22Rv1 (cell line): ENCODE measurements at regions not wholly inside any gene's neighbourhood (a gene's known extent, or its start where the extent isn't known, plus 50 kb on each side); places are given as distances from the start of the nearest gene placed in this dataset.

ENCODE experiments used
- CTCF ChIP-seq: fragments of 450-650 bp; IDR thresholded peaks from 2 replicates; pipeline ENCODE4 v1.5.1; 2017; ENCODE audit warnings: mild to moderate bottlenecking
- ZFX ChIP-seq: fragments of 450-650 bp; IDR thresholded peaks from 2 replicates; pipeline ENCODE4 v1.6.1; 2017; ENCODE audit warnings: antibody characterized with exemption, borderline replicate concordance

GRCh38 chr20:11270566-11270965 is 596.8 kb upstream of the JAG1 start:
- no peak for TF ChIP-seq CTCF
- no peak for TF ChIP-seq ZFX
